Aorta (tissue), 5 donors: ENCODE measurements at regions not wholly inside any gene's neighbourhood (a gene's known extent, or its start where the extent isn't known, plus 50 kb on each side); places are given as distances from the start of the nearest gene placed in this dataset.

ENCODE experiments used
- ATAC-seq: fragments of 200-7000 bp; cut with Tn5 transposase; one replicate; pipeline ENCODE4 v1.9.1; 2022; ENCODE audit warnings: moderate library complexity; ENCODE audit not compliant: low FRiP score
- DNase-seq, 2 donors: peaks; one replicate each; pipeline ENCODE4 v3.0.0-alpha.2; 2020
- H3K27ac ChIP-seq, 2 donors: one replicate each; pipeline ENCODE4 v1.5.1; 2013; ENCODE audit warnings: low read length in 2 of 2, mild to moderate bottlenecking in 2 of 2, moderate library complexity in 2 of 2, control low read depth in 1 of 2, inconsistent platforms in 1 of 2, low read depth in 1 of 2
- H3K27me3 ChIP-seq, 2 donors: one replicate each; pipeline ENCODE4 v1.6.1; 2013; ENCODE audit warnings: control low read depth in 1 of 2, low read length in 1 of 2, mild to moderate bottlenecking in 1 of 2, moderate library complexity in 1 of 2; ENCODE audit not compliant: insufficient read depth in 2 of 2, control insufficient read depth in 1 of 2
- H3K36me3 ChIP-seq, 2 donors: one replicate each; pipeline ENCODE4 v1.6.1; 2013; ENCODE audit warnings: control low read depth in 1 of 2, low read length in 1 of 2, mild to moderate bottlenecking in 1 of 2; ENCODE audit not compliant: insufficient read depth in 2 of 2, control insufficient read depth in 1 of 2
- H3K4me1 ChIP-seq, 2 donors: one replicate each; pipeline ENCODE4 v1.6.1; 2013; ENCODE audit warnings: low read length in 2 of 2, control low read depth in 1 of 2, mild to moderate bottlenecking in 1 of 2, moderate library complexity in 1 of 2; ENCODE audit not compliant: insufficient read depth in 2 of 2, control insufficient read depth in 1 of 2
- H3K4me3 ChIP-seq, 2 donors: one replicate each; pipeline ENCODE4 v1.5.1; 2013; ENCODE audit warnings: low read length in 2 of 2, control low read depth in 1 of 2, mild to moderate bottlenecking in 1 of 2
- H3K9me3 ChIP-seq: one replicate; pipeline ENCODE4 v1.6.1; 2013; ENCODE audit warnings: mild to moderate bottlenecking, low read length; ENCODE audit not compliant: control insufficient read depth
- WGBS, 2 donors: extraction: QIAGEN DNeasy Blood & Tissue Kit; methylation state at CpG; one replicate each; pipeline ENCODE4 v1.1.7; 2013; 5-methylcytosine and 5-hydroxymethylcytosine counted together
- intact Hi-C, 2 donors: fragments of 100-400 bp; cut with DNase I; formaldehyde crosslinking; loops; one replicate each; pipeline versions ENCODE4 v1.14.2 to v1.15.0; 2022
- donor health status: healthy with polysubstance abuse.
- donor health status: Bipolar disorder and iron deficiency.
- donor health status: DM: no; HTN: no; CAD: no.
- donor health status: DM: no; HTN: no; CAD: no.
- donor health status: DM: yes; HTN: yes; CAD: no.

GRCh38 chr10:78714225-78714624 lies 354.5 kb upstream of the ZMIZ1 start:
- intact Hi-C loops, result no loop called here
- Histone ChIP-seq H3K27ac (no peak overlapping the region), H3K4me1 (peaks cover 0 to 4% of the 10 kb centered on the region in 2 donors), H3K36me3 (no peaks in the 10 kb centered on the region), H3K9me3 (no peaks in the 10 kb centered on the region), H3K27me3 (no peaks in the 10 kb centered on the region), H3K4me3 (no peak overlapping the region)
- 87 to 89% methylated on average over 2 of the region's 2 CpGs for WGBS, 2 donors
- no peak for DNase-seq
- no peak for ATAC-seq

DNA sequence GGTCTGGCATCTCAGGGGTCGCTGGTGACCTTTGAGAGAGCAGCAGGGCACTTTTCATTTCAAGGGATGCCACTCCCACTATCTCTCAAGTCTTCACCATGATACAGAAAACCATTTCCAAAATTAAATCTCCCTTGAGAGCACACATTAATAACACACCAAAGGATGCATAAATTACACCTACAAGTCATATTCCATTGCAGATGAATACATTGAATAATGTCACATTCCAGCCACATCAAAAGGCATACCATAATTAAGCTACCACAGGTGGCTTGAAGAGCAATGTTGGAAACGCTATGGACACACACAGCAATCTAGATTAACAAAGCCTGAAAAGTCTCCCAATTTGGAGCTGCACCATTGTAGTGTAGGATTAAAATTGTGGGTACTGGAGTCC lies 353.3 kb upstream of the ZMIZ1 start:
- Histone ChIP-seq H3K4me3 (no peak overlapping the region), H3K9me3 (no peaks in the 10 kb centered on the region), H3K27ac (no peak overlapping the region), H3K36me3 (no peaks in the 10 kb centered on the region), H3K27me3 (no peaks in the 10 kb centered on the region), H3K4me1 (peaks cover 0 to 4% of the 10 kb centered on the region in 2 donors)
- ATAC-seq (no peak), DNase-seq (no peak)
- intact Hi-C loops, result no loop called here
- WGBS, 2 donors, result 94 to 95% methylated on average over 2 of the region's 2 CpGs

DNA sequence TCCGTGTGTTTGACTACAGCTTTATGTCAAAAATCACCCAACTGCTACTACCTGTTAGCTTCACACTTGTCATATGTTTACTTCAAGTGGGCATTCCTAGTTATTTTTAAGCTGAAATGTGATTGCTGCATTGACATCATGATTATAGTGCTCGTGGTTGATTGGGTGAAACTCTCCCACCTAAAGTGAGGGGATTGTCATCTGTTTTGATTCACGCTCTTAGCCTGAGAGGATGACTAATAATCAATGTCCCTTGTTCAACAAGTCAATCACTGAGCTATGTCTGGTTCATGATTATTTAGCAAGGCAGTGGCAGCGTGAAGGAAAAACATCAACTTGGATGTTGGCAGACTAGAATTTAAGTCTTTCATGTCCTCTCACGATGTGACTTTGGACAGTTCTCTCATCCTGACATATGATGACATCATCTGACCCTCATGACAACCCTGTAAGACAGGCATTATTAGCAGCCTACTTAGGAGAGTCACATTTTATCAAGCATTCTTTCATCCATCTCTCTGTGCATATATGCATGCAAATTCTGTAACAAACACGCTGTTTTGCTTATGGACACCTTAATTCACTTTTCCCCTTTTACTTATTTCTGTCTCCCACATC lies 352.6 kb upstream of the ZMIZ1 start:
- peaks cover 0 to 4% of the 10 kb centered on the region in 2 donors for H3K4me1 ChIP-seq
- ATAC-seq, result no peak
- intact Hi-C loops, result no loop called here
- WGBS, 2 donors, result 94 to 97% methylated on average over 6 of the region's 6 CpGs
- H3K36me3 ChIP-seq, result no peaks in the 10 kb centered on the region
- no peak overlapping the region for H3K27ac ChIP-seq
- no peak for DNase-seq
- H3K27me3 ChIP-seq, result no peaks in the 10 kb centered on the region
- H3K4me3 ChIP-seq, result no peak overlapping the region
- no peaks in the 10 kb centered on the region for H3K9me3 ChIP-seq

DNA sequence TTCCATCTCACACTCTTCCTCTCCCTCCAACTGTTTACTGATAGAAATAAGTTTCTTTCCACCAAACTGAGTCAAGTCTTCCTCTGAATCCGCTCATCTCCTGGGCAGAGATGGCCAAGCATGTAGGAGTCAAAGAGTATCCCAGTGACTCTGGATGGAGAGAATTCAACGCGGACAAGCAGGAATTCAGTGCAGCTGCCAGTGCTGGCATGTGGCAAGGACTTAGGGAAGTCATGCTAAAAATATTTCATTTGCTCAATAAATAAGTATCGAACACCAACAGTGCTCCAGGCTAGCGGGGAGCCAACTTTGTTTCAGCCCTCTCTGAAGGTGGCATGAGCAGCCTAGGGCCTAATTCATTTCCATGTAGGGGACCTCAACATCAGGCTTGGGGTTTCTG lies 351.6 kb upstream of the ZMIZ1 start:
- Histone ChIP-seq H3K27me3 (no peaks in the 10 kb centered on the region), H3K4me3 (no peak overlapping the region), H3K36me3 (no peaks in the 10 kb centered on the region), H3K9me3 (no peaks in the 10 kb centered on the region), H3K27ac (peak overlapping the region in 1 of 2 donors; percentile 52), H3K4me1 (peaks cover 0 to 4% of the 10 kb centered on the region in 2 donors)
- ATAC-seq (peak; percentile 44), DNase-seq (peak; percentile 58 to 85)
- 2 to 6% methylated on average over 5 of the region's 5 CpGs for WGBS, 2 donors
- intact Hi-C loops, result no loop called here

DNA sequence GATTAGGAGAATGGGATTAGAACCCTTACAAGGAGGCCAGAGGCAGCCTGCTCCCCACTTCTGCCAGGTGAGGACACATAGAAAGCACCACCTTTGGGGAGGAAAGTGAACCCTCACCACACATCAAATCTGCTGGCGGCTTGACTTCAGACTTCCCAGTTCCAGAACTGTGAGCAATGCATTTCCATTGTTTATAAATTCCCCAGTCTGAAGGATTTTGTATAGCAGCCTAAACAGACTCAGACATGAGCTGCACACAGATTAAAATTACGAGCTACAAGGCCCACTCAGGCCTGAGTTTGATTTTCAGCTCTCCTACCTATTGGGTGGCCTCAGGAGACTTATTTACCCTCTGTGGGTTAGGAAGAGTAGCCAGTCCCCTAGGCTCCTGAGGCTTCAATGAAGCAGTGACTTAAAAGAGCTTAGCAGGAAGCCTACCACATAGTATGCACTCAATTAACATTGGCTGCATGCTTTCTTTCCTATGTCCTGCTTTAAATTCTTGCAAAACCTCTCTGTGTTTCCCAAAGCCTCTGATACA lies 350.7 kb upstream of the ZMIZ1 start:
- ATAC-seq (no peak), DNase-seq (no peak)
- H3K36me3 ChIP-seq, result no peaks in the 10 kb centered on the region
- H3K27me3 ChIP-seq, result no peaks in the 10 kb centered on the region
- WGBS, 2 donors, result 63 to 90% methylated on average over 2 of the region's 2 CpGs
- intact Hi-C loops, result no loop called here
- no peak overlapping the region for H3K4me3 ChIP-seq
- H3K4me1 ChIP-seq, result peaks cover 0 to 4% of the 10 kb centered on the region in 2 donors
- no peak overlapping the region for H3K27ac ChIP-seq
- H3K9me3 ChIP-seq, result no peaks in the 10 kb centered on the region

DNA sequence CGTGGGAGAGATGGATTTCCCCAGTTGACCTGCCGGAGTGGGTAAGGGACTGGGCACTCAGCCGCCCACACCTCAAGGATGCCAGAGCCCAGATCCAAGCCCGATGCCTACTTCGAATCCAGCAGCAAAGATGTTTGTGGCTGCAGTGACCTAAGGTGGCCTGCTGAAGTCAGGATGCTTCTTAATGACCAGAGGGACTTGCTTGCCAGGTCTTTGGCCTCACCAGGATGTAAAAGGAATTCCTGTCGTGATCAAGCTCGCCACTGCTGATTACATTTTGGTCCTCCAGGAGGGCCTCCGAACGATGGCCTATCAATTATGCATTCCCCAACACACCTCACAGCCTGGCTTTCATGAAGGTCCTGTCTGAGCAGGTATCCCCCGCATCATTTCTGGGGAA lies 349.5 kb upstream of the ZMIZ1 start:
- H3K4me1 ChIP-seq, result peaks cover 0 to 4% of the 10 kb centered on the region in 2 donors
- intact Hi-C loops, result no loop called here
- no peaks in the 10 kb centered on the region for H3K36me3 ChIP-seq
- DNase-seq, result no peak
- no peak for ATAC-seq
- H3K27me3 ChIP-seq, result no peaks in the 10 kb centered on the region
- H3K4me3 ChIP-seq, result no peak overlapping the region
- no peaks in the 10 kb centered on the region for H3K9me3 ChIP-seq
- WGBS, 2 donors, result 83 to 84% methylated on average over 10 of the region's 10 CpGs
- no peak overlapping the region for H3K27ac ChIP-seq

DNA sequence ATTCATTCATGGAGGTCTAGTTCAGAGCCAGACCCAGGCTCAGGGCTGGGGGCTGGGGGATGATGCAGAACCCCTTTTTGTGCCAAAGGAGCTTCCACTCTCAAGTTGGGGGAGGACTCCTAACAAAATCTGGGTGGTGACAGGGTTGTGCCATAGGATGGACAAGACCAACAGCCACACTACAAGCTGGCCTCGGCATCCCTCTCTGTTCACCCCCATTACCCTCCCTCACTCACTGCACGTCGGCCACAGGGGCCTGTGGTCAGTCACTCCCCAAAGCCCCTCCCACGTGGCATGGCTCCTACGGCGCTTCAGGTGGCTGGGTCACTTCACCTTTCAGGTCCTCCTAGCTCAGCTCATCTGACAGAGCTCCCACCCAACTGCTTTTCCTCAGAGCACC lies 348.7 kb upstream of the ZMIZ1 start:
- ATAC-seq (no peak), DNase-seq (no peak)
- intact Hi-C loops, result no loop called here
- Histone ChIP-seq H3K4me1 (peaks cover 0 to 4% of the 10 kb centered on the region in 2 donors), H3K36me3 (no peaks in the 10 kb centered on the region), H3K27me3 (no peaks in the 10 kb centered on the region), H3K27ac (no peak overlapping the region), H3K9me3 (no peaks in the 10 kb centered on the region), H3K4me3 (no peak overlapping the region)
- 89 to 97% methylated on average over 6 of the region's 6 CpGs for WGBS, 2 donors

DNA sequence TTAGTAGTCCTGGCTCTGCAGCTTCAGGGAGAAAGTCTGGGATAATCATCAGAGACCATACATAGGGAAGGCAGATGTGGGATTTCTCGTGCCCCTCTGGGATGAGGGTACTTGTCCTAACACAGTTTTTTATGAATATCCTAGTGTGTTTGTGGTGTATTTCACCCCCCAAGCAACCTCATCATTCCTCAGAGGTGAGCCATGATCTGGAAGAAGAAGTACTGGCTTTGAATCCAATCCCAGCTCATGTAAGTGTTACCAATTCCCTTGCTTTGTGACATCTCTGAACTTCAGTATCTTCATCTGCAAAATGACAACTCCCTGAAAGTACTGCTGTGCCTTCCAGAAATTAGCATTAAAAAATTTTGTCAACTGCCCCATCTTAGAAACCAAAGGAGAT lies 347.5 kb upstream of the ZMIZ1 start:
- WGBS, 2 donors, result 99 to 100% methylated on average over 1 of the region's 1 CpG
- ATAC-seq, result no peak
- H3K4me3 ChIP-seq, result no peak overlapping the region
- H3K4me1 ChIP-seq, result peaks cover 0 to 4% of the 10 kb centered on the region in 2 donors
- H3K9me3 ChIP-seq, result no peaks in the 10 kb centered on the region
- no peaks in the 10 kb centered on the region for H3K36me3 ChIP-seq
- intact Hi-C loops, result no loop called here
- H3K27me3 ChIP-seq, result no peaks in the 10 kb centered on the region
- H3K27ac ChIP-seq, result no peak overlapping the region
- DNase-seq, result no peak

DNA sequence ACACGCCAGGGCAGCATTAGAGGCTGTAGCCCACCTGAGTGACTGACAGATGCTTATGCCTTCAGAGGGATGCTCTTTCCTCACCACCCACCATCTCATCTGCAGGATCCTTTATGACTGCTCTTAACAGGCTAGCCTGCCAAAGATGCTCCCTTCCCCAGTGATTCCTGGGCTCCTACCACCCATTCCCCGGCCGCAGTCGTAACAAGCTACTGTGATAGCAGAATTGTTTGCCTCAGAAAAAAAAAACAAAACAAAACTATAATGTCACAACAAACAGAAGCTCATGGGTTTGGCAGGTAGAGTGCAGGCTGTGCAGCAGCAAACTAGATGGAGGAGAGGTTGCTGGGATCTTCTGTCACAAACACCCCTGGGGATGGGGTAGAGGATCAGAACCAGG lies 343.9 kb upstream of the ZMIZ1 start:
- WGBS, 2 donors, result 96% methylated on average over 4 of the region's 4 CpGs
- ATAC-seq, result no peak
- Histone ChIP-seq H3K9me3 (no peaks in the 10 kb centered on the region), H3K4me1 (no peaks in the 10 kb centered on the region), H3K36me3 (no peaks in the 10 kb centered on the region), H3K27ac (no peak overlapping the region), H3K27me3 (no peaks in the 10 kb centered on the region), H3K4me3 (no peak overlapping the region)
- no peak for DNase-seq
- intact Hi-C loops, result no loop called here
